GM21619 (cell line): ENCODE measurements at regions not wholly inside any gene's neighbourhood (a gene's known extent, or its start where the extent isn't known, plus 50 kb on each side); places are given as distances from the start of the nearest gene placed in this dataset.
"Not testable (repeated sequence)": the region's sequence is repeated elsewhere in the genome, so short reads cannot be mapped to it uniquely, and the experiment has no call there.

Source experiments
- ATAC-seq: cut with Tn5 transposase; IDR thresholded peaks from one replicate; pipeline ENCODE4 v1.9.1; 2021; ENCODE audit not compliant: unreplicated experiment

- ATAC-seq = no peak
These were observed 2371.8 kb upstream of the ACO1 start for GRCh38 chr9:30012622-30013021.

- no peak for ATAC-seq
These were observed 2369.4 kb upstream of the ACO1 start for GRCh38 chr9:30015073-30015472.

GRCh38 chr9:30020161-30020560, 2364.3 kb upstream of the ACO1 start:
- ATAC-seq = no peak

- ATAC-seq = no peak
These were observed 2348.7 kb upstream of the ACO1 start for GRCh38 chr9:30035761-30036160.

GRCh38 chr9:30036558-30036957, 2347.9 kb upstream of the ACO1 start:
- ATAC-seq = no peak

- no peak for ATAC-seq
These were observed 2344.7 kb upstream of the ACO1 start for GRCh38 chr9:30039712-30040111.

GRCh38 chr9:30048396-30048795, 2336.0 kb upstream of the ACO1 start:
- ATAC-seq = no peak

- no peak for ATAC-seq
These were observed 2326.0 kb upstream of the ACO1 start for GRCh38 chr9:30058463-30058862.

GRCh38 chr9:30060976-30061375, 2323.5 kb upstream of the ACO1 start:
- ATAC-seq = no peak

GRCh38 chr9:30065888-30066287, 2318.6 kb upstream of the ACO1 start:
- ATAC-seq = no peak

- ATAC-seq = not testable (repeated sequence)
These were observed 2315.2 kb upstream of the ACO1 start for GRCh38 chr9:30069236-30069635.

GRCh38 chr9:30075022-30075421, 2309.4 kb upstream of the ACO1 start:
- ATAC-seq = no peak

GRCh38 chr9:30075451-30076199, 2308.8 kb upstream of the ACO1 start:
- peak; percentile 92 for ATAC-seq

- ATAC-seq = peak; percentile 35
These were observed 2306.2 kb upstream of the ACO1 start for GRCh38 chr9:30078195-30078594.

GRCh38 chr9:30089428-30089827, 2295.0 kb upstream of the ACO1 start:
- ATAC-seq = no peak

- ATAC-seq = no peak
These were observed 2280.6 kb upstream of the ACO1 start for GRCh38 chr9:30103647-30104394.

GRCh38 chr9:30107134-30107533, 2277.3 kb upstream of the ACO1 start:
- ATAC-seq = not testable (repeated sequence)

- no peak for ATAC-seq
These were observed 2267.7 kb upstream of the ACO1 start for GRCh38 chr9:30116673-30117217.

GRCh38 chr9:30120666-30121065, 2263.8 kb upstream of the ACO1 start:
- no peak for ATAC-seq

GRCh38 chr9:30121611-30122010, 2262.8 kb upstream of the ACO1 start:
- ATAC-seq = no peak

GRCh38 chr9:30125881-30126280, 2258.6 kb upstream of the ACO1 start:
- no peak for ATAC-seq

GRCh38 chr9:30127371-30127770, 2257.1 kb upstream of the ACO1 start:
- no peak for ATAC-seq
